ENCODE measurements at regions not wholly inside any gene's neighbourhood (a gene's known extent, or its start where the extent isn't known, plus 50 kb on each side); places are given as distances from the start of the nearest gene placed in this dataset.

DNA sequence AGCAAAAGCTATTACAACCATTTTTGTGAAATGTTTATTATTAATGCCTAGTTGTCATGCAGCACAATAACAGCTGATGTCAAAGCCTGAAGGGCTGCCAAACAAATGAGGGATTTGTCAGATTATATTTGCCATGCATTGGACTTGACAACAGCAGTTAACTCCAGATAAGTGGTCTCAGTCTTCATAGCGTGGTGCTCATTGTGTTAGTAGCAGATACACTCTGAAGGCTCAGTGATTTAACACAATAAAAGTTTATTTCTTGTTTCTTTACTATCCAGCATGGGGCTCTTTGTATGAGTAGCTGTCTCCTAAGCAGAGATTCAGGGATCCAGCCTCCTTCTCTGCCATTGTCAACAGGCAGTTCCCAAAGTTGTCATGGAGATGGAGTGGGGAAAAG, 76.0 kb upstream of the PTGFRN start:
- no peaks in the 10 kb centered on the region for H4K20me1 ChIP-seq (ENCODE audit: insufficient read depth)
- intact Hi-C loops (cut with micrococcal nuclease): no loop called here
- no TSS peak for BruUV-seq (replicated peaks)
- no peaks in the 10 kb centered on the region for H3K79me2 ChIP-seq (ENCODE audit: insufficient read depth, low read length)
- ChIA-PET CTCF (interaction anchor here (1.3 kb wide), 1 partner anchor 16 kb away, joined by 4 read pairs; no protein-coding TSS in a partner anchor), RAD21 (ENCODE audit: low non-redundant PET in 1 of 2, low total read pairs in 2 of 2, uncharacterized antibody in 2 of 2, unreplicated experiment in 2 of 2) (no interaction called here), POLR2A (no interaction called here)
- no peak overlapping the region for H3K4me2 ChIP-seq (ENCODE audit: low read length)
- no peak overlapping the region for H3K9ac ChIP-seq (ENCODE audit: low read length)
- H3K27ac ChIP-seq (ENCODE audit: low read depth, low read length): no peak overlapping the region
- no peak for DNase-seq (ENCODE audit: low read depth, low spot score)
- H3K27me3 ChIP-seq (ENCODE audit: insufficient read depth, low read length): no peaks in the 10 kb centered on the region; the same call in 1 of the 2 replicates
- TF ChIP-seq YY1 (IDR thresholded peaks at IDR 0.05; ENCODE audit: extremely low read depth, insufficient replicate concordance, low read depth, low read length) (no peak), ELF1 (IDR thresholded peaks at IDR 0.05; ENCODE audit: borderline replicate concordance, low read depth) (no peak), EZH2 (IDR thresholded peaks at IDR 0.05) (no peak), FOSL1 (IDR thresholded peaks at IDR 0.05; ENCODE audit: low read depth) (no peak), ZNF274 (IDR thresholded peaks at IDR 0.05; ENCODE audit: low read depth, low read length) (no peak), EGR1 (IDR thresholded peaks at IDR 0.05; ENCODE audit: low read depth) (no peak), SIN3A (IDR thresholded peaks at IDR 0.05; ENCODE audit: low read depth) (no peak), SP1 (IDR thresholded peaks at IDR 0.05; ENCODE audit: low read depth) (no peak), POLR2AphosphoS5 (IDR thresholded peaks at IDR 0.05; ENCODE audit: low read depth, low read length) (no peak)
- TF ChIP-seq, protein P1, sequence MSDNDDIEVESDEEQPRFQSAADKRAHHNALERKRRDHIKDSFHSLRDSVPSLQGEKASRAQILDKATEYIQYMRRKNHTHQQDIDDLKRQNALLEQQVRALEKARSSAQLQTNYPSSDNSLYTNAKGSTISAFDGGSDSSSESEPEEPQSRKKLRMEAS (IDR thresholded peaks at IDR 0.05): no peak
- no peak for ATAC-seq
- no peaks in the 10 kb centered on the region for H3K4me1 ChIP-seq (ENCODE audit: control insufficient read depth in 1 of 2, insufficient read depth in 2 of 2, low read length in 2 of 2)
- no peak overlapping the region for H3K4me3 ChIP-seq (replicated peaks in 1 of 2; ENCODE audit: low read depth in 1 of 2, low read length in 2 of 2)
- H3K9me2 ChIP-seq (ENCODE audit: insufficient read depth): no peaks in the 10 kb centered on the region
- no peak overlapping the region for H2AFZ ChIP-seq (ENCODE audit: low read depth, low read length, poor library complexity, severe bottlenecking)
- no peaks in the 10 kb centered on the region for H3K9me3 ChIP-seq (ENCODE audit: control insufficient read depth in 1 of 2, insufficient read depth in 1 of 2, low read depth in 1 of 2, low read length in 2 of 2)
- no peaks in the 10 kb centered on the region for H3K36me3 ChIP-seq (ENCODE audit: control insufficient read depth in 1 of 2, insufficient read depth in 2 of 2, low read length in 2 of 2)

DNA sequence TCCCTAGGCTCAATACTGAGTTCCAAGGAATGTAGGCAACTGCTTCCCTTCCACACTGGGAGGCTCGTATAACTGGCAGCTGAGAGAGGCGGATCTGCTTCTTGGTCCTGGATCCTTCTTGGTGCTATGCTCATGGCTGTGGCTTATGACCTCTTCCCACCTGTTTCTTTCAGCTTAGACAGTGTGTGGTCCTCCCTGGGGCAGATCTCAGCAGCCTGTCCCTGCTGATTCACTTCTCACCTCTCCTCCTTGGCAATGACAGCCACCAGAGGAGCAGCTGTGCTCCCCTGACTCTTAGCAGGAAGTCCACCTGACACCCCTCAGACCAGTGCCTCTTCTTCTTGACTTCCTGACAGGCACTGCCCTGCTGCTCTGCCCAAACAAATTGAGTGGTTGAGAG, 75.1 kb upstream of the PTGFRN start:
- ChIA-PET RAD21 (ENCODE audit: low non-redundant PET in 1 of 2, low total read pairs in 2 of 2, uncharacterized antibody in 2 of 2, unreplicated experiment in 2 of 2) (no interaction called here), CTCF (no interaction called here), POLR2A (no interaction called here)
- H3K4me3 ChIP-seq (replicated peaks in 1 of 2; ENCODE audit: low read depth in 1 of 2, low read length in 2 of 2): no peak overlapping the region
- no peak overlapping the region for H3K27ac ChIP-seq (ENCODE audit: low read depth, low read length)
- ATAC-seq (no peak), DNase-seq (ENCODE audit: low read depth, low spot score) (no peak)
- H3K79me2 ChIP-seq (ENCODE audit: insufficient read depth, low read length): no peaks in the 10 kb centered on the region
- intact Hi-C loops (cut with micrococcal nuclease): no loop called here
- no peaks in the 10 kb centered on the region for H3K9me2 ChIP-seq (ENCODE audit: insufficient read depth)
- no peaks in the 10 kb centered on the region for H3K9me3 ChIP-seq (ENCODE audit: control insufficient read depth in 1 of 2, insufficient read depth in 1 of 2, low read depth in 1 of 2, low read length in 2 of 2)
- H3K36me3 ChIP-seq (ENCODE audit: control insufficient read depth in 1 of 2, insufficient read depth in 2 of 2, low read length in 2 of 2): no peaks in the 10 kb centered on the region
- H3K9ac ChIP-seq (ENCODE audit: low read length): no peak overlapping the region
- no peak overlapping the region for H2AFZ ChIP-seq (ENCODE audit: low read depth, low read length, poor library complexity, severe bottlenecking)
- no peak overlapping the region for H3K4me2 ChIP-seq (ENCODE audit: low read length)
- no peaks in the 10 kb centered on the region for H3K4me1 ChIP-seq (ENCODE audit: control insufficient read depth in 1 of 2, insufficient read depth in 2 of 2, low read length in 2 of 2)
- H4K20me1 ChIP-seq (ENCODE audit: insufficient read depth): no peaks in the 10 kb centered on the region
- BruUV-seq (replicated peaks): no TSS peak
- H3K27me3 ChIP-seq (ENCODE audit: insufficient read depth, low read length): no peaks in the 10 kb centered on the region; the same call in 1 of the 2 replicates
- TF ChIP-seq EZH2phosphoT487 (IDR thresholded peaks at IDR 0.05; ENCODE audit: borderline replicate concordance) (no peak), YY1 (IDR thresholded peaks at IDR 0.05; ENCODE audit: extremely low read depth, insufficient replicate concordance, low read depth, low read length) (no peak), TCF7L2 (IDR thresholded peaks at IDR 0.05; ENCODE audit: borderline replicate concordance, extremely low read depth, insufficient read depth, insufficient read length) (no peak)
